ENCODE measurements at regions not wholly inside any gene's neighbourhood (a gene's known extent, or its start where the extent isn't known, plus 50 kb on each side); places are given as distances from the start of the nearest gene placed in this dataset.
"Not testable (repeated sequence)": the region's sequence is repeated elsewhere in the genome, so short reads cannot be mapped to it uniquely, and the experiment has no call there.

GRCh38 chr18:10148189-10148929, 234.5 kb downstream of the VAPA start:
- H3K27ac ChIP-seq, result no peak overlapping the region
- no peaks in the 10 kb centered on the region for H3K27me3 ChIP-seq (replicated peaks; ENCODE audit: insufficient read depth)
- TF ChIP-seq POLR2A (IDR thresholded peaks at IDR 0.05) (no peak), POLR2AphosphoS5 (IDR thresholded peaks at IDR 0.05) (no peak), CTCF (IDR thresholded peaks at IDR 0.05) (no peak)
- 93% methylated on average over 8 of the region's 8 CpGs for WGBS
- DNase-seq (ENCODE audit: low spot score), result no peak
- no peaks in the 10 kb centered on the region for H3K9me3 ChIP-seq
- intact Hi-C loops (cut with DNase I), result no loop called here
- no peak overlapping the region for H3K4me3 ChIP-seq
- no peaks in the 10 kb centered on the region for H3K4me1 ChIP-seq (replicated peaks)
- no peaks in the 10 kb centered on the region for H3K36me3 ChIP-seq

- WGBS, result 92% methylated on average over 9 of the region's 9 CpGs
- H3K9me3 ChIP-seq, result no peaks in the 10 kb centered on the region
- DNase-seq (ENCODE audit: low spot score), result no peak
- intact Hi-C loops (cut with DNase I), result no loop called here
- H3K4me3 ChIP-seq, result no peak overlapping the region
- H3K27me3 ChIP-seq (replicated peaks; ENCODE audit: insufficient read depth), result no peaks in the 10 kb centered on the region
- H3K4me1 ChIP-seq (replicated peaks), result no peaks in the 10 kb centered on the region
- no peaks in the 10 kb centered on the region for H3K36me3 ChIP-seq
- TF ChIP-seq POLR2AphosphoS5 (IDR thresholded peaks at IDR 0.05) (no peak), POLR2A (IDR thresholded peaks at IDR 0.05) (no peak), CTCF (IDR thresholded peaks at IDR 0.05) (no peak)
- no peak overlapping the region for H3K27ac ChIP-seq
Observed at GRCh38 chr18:10149768-10150556, 236.1 kb downstream of the VAPA start.

- WGBS, result 87% methylated on average over 17 of the region's 17 CpGs
- H3K27ac ChIP-seq; H3K9me3 ChIP-seq; H3K36me3 ChIP-seq; intact Hi-C loops (cut with DNase I); H3K4me3 ChIP-seq; H3K27me3 ChIP-seq (replicated peaks; ENCODE audit: insufficient read depth); H3K4me1 ChIP-seq (replicated peaks); DNase-seq (ENCODE audit: low spot score): not testable (repeated sequence)
Observed at GRCh38 chr18:10150576-10150975, 236.8 kb downstream of the VAPA start.

- no peaks in the 10 kb centered on the region for H3K4me1 ChIP-seq (replicated peaks)
- WGBS, result 58% methylated on average over 7 of the region's 7 CpGs
- no peaks in the 10 kb centered on the region for H3K36me3 ChIP-seq
- TF ChIP-seq POLR2A (IDR thresholded peaks at IDR 0.05) (no peak), POLR2AphosphoS5 (IDR thresholded peaks at IDR 0.05) (no peak), CTCF (IDR thresholded peaks at IDR 0.05) (no peak)
- H3K9me3 ChIP-seq, result no peaks in the 10 kb centered on the region
- no peak overlapping the region for H3K4me3 ChIP-seq
- intact Hi-C loops (cut with DNase I), result no loop called here
- no peaks in the 10 kb centered on the region for H3K27me3 ChIP-seq (replicated peaks; ENCODE audit: insufficient read depth)
- DNase-seq (ENCODE audit: low spot score), result no peak
- H3K27ac ChIP-seq, result no peak overlapping the region
Observed at GRCh38 chr18:10152475-10152874, 238.7 kb downstream of the VAPA start.

GRCh38 chr18:10153924-10154752, 240.3 kb downstream of the VAPA start:
- H3K27ac ChIP-seq, result no peak overlapping the region
- TF ChIP-seq POLR2AphosphoS5 (IDR thresholded peaks at IDR 0.05), result no peak
- TF ChIP-seq POLR2A (IDR thresholded peaks at IDR 0.05), result no peak
- no peak for TF ChIP-seq CTCF (IDR thresholded peaks at IDR 0.05)
- no peaks in the 10 kb centered on the region for H3K27me3 ChIP-seq (replicated peaks; ENCODE audit: insufficient read depth)
- no peak for DNase-seq (ENCODE audit: low spot score)
- H3K9me3 ChIP-seq, result no peaks in the 10 kb centered on the region
- intact Hi-C loops (cut with DNase I), result no loop called here
- no peak overlapping the region for H3K4me3 ChIP-seq
- no peaks in the 10 kb centered on the region for H3K4me1 ChIP-seq (replicated peaks)
- H3K36me3 ChIP-seq, result no peaks in the 10 kb centered on the region
- WGBS, result 66% methylated on average over 2 of the region's 2 CpGs

Data from prostate gland (tissue), 2 donors.